Smooth muscle cell of the brain vasculature (primary cell): ENCODE measurements at regions not wholly inside any gene's neighbourhood (a gene's known extent, or its start where the extent isn't known, plus 50 kb on each side); places are given as distances from the start of the nearest gene placed in this dataset.
"Not testable (repeated sequence)": the region's sequence is repeated elsewhere in the genome, so short reads cannot be mapped to it uniquely, and the experiment has no call there.

Source experiments
- DNase-seq: peaks from one replicate; pipeline ENCODE4 v3.0.0-alpha.2; 2012; ENCODE audit warnings: low read depth, low spot score

DNA sequence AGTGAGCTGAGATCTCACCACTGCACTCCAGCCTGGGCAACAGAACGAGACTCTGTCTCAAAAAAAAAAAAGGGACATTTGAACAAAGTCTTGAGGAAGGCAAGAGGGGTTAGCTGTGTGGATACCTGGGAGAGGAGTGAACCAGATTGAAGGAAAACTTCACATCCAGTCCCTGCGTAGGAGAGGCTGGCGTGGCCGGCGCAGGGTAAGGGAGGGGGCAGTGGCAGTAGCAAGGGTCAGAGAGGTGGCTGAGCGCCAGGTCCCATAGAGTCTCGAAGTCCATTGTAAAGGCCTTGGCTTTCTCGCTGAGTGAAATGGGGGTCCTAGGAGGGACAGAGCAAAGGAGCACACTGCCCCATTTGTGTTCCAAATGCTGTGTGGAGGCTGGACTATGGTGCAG is 171.8 kb upstream of the WSCD1 start:
- no peak for DNase-seq

DNA sequence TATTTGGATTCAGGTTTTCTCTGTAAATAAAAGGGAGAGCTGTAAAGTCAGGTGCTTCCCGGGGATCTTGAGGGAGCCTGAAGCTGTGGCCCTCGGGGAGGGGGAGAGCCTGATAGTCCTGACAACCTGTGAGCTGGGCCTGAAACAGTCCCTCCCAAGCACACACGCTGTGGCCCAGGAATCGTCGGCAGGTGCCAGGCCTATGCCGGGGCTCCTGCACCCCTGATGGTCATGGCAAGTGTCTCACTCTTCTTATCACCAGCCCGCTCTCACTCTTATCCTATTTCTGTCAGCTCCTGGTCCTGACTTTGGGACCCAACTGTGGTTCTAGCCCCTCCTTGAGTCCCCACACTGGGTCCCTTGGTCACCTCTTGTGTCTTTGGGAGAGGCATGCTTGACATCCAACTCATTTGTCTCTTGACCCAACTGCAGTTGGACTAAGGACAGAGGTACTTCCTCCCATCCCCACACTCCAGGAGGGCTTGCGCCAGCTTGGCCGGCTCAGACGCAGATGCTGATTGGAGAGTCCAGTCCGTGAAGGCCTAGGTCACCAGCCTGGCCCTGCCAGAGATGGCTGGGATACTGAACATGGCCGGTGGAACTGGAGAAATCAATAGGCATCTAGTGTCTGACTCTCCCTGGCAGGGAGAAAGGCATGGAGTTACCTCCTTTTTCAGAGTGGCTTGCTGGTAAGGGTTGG is 170.5 kb upstream of the WSCD1 start:
- DNase-seq = no peak

DNA sequence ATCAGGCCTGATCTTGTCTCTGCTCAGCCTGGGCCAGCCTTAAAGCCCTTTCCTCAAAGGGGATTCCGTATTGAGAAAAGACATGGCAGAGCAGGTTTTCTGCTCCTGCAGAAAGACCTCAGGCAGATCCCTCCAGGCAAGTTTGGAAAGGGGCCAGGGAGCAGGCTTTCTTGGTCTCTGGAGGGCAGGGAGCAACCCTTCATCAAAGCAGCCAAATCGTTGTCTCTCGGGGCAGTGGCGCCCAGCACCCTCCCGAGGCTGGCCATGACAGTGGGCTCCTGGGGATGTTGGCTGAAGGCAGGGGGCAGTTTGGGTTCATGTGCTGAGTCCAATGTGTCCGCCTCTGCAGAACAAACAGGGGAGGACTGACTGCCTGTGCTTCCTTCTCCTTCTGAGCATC is 168.4 kb upstream of the WSCD1 start:
- no peak for DNase-seq

DNA sequence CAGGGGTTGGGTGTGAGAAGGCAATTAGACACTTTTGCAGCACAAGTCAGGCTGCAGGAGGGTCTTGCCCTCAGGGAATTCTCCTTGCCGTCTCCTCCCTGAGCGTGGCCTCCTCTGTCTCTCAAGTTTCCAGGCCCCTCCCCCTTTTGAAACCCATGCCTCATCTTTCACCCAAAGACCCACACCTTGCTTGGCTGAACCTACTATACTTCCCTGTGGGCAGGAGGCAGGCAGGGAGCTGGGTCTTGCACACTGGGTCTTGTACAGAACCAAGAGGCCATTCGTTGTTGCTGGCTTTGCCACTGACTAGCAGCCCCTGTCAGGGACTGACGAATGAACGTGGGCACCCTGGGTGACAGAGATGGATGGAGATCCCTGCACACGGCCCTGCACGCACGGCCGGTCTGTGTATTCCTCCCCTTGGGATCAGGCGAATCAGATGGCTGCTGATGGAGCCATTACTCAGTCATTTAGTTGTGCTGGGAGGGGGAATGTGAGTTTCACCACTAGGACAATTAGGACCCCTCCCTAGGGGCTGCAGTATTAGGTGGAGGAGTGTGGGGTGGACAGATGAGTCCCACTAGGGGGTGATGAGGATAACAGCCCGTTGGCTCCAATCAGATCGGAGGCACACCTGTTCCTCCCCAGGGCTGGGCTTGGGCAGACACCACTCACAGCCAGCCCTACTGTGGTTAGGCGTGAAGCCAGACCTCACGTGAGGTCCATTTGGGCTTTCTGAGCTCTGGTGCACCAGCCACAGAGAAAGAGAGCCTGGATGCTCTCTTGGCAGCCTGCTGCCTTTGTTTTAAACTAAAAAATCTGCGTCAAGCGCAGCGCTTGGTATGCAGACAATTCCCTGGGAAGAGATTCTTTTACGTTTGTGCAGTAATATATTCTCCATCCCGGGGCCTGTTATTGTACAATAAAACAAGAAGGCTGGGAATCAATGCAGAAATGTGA is 167.7 kb upstream of the WSCD1 start:
- DNase-seq = no peak

DNA sequence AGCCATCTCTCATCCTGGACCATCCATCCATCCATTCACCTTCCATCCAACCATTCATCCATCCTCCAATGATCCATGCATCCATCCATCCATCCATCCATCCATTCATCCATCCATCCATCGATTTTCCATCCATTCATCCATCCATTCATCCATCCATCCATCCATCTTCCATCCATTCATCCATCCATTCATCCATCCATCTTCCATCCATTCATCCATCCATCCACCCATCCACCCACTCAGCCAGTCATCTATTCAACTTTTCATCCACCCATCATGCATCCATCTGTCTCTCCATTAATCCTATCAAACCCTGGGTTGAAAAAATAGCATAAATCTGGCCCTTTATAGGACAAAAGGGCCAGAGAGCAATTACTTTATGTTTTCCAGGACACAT is 158.3 kb upstream of the WSCD1 start:
- no peak for DNase-seq

DNA sequence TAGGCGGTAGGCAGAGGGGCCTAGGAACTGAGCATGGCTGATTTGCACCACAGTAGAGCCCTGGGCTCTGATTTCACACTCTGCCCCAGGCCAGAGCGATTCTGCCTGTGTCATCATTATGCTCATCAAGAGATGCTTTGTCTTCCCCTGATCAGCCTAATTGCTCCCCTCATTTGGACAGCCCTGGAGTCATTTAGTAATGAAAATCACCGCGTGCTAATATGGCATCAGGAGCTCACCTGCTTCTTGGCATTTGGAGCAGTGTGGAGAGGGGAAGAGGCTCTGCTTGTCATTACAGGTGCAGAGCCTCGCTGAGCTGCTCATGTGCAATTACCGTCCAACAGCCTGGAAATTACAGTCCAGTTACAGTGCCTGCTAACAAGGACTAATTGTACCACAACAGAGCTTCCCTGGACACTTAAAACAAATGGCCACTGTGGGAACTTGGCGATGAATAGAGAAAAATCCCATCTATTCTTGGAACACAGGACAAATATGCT is 157.1 kb upstream of the WSCD1 start:
- no peak for DNase-seq

DNA sequence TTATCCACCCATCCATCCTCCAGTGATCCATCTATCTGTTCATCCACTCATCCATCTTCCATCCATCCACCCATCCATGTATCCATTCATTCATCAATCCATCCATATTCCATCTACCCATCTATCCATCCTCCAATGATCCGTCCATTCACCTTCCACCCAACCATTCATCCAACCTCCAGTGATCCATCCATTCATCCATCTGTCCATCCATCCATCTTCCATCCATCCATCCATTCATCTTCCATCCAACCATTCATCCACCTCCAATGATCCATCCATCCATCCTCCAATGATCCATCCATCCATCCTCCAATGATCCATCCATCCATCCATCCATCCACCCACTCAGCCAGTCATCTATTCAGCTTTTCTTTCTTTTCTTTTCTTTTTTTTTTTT is 156.5 kb upstream of the WSCD1 start:
- no peak for DNase-seq

DNA sequence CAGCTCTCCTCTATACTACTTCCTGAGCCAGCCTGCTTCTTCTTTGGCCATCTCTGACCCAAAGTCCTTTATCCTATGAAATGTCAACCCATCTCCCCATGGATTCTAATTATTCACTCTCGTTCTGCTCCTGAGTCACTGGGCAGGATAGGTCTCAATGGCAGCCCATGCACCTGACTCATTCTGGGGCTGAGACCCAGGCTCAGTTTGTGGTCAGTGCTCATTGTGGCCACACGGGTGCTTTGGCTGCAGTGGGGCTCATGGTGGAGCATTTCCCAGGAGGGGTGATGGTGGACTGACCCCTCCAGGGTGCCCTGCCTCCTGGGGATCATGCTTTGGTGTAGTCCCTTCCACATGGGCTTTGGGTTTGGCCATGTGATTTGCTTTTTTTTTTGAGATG is 154.8 kb upstream of the WSCD1 start:
- DNase-seq = no peak

DNA sequence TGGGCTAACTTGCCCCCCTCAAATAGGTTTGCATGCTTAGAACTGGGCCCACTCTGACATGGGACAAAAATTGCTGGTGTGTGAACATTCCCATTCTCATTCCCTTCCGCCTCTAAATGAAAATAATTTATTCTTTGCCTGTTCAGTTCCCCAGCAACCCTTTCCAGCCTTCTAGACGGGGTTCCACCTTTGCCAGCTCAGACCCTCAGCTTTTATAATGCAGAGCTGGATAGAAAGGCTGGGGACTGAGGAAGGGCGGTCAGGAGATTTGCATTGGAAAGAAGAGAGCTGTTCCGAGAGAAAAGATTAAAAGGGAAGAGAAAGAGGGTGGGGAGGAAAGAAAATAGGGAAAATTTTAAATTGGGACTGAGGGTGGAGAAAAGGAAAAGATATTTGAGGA is 151.1 kb upstream of the WSCD1 start:
- DNase-seq = no peak

DNA sequence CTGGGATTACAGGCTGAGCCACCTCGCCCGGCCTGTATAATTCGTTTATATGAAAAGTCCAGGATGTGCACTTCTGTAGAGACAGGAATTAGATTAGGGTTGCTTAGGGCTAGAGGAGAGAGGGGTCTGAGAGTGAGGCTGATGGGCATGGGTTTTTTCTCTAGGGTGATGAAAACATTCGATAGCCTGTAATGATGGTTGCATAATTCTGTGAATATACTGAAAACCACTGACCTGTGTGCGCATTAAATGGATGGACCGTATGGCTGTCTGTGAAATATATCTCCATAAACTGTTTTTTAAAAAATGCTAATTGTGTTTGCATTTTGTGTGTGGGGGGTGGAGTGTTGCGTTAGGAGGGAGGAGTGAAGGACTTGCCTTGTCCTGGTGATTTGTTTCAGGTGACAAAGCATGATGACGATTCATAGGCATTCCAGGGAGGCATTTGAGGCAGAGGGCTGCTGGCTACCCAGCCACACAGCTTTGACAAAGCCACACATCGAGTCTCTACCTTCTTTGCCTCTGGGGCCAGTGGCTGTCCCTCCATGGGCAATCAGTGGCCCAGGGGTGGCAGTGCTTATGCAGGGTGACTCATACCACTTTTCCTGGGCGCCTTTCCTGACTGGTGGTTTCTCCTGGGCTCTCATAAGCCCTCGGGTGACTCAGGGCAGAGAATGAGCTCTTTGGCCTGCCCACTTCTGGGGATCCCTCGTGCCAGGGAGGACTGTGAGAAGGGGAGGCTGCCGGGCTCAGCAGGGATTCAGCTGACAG is 148.5 kb upstream of the WSCD1 start:
- DNase-seq = no peak

DNA sequence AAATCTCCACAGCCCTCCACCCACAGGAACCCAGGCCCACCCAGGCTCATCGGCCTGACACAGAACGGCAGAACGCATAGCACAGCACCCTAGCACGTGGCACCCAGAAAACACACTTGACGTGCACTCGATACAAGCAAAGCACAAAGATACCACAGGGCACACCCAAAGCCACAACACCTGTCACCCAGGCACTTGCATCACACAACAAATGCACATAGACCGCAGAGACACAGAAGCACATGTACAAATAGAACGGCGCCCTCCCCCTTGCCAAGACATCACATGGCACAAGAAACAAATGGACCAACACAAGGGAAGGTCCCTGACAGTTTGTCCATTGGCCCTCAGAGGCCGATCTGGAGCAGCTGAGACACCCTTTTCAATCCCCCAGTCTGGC is 147.7 kb upstream of the WSCD1 start:
- no peak for DNase-seq

DNA sequence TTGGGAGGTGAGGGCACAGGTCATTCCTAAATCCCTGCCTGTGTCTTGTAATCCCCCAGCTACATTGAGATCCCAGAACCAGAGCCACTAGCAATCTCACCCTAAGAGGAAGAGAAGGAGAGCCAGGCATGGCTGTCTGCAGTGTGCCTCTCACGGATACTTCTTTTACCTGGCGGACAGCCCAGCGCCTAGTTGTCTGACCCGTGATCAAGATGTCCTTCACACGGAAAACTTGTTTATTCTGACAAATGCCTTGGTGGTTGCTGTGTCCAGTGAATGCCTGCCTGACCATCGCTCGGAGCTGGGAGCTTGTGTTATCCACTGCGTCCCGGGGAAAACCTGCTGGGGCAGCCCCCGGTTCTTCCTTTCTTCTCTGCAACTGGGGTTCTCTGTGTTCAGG is 140.5 kb upstream of the WSCD1 start:
- DNase-seq = no peak

DNA sequence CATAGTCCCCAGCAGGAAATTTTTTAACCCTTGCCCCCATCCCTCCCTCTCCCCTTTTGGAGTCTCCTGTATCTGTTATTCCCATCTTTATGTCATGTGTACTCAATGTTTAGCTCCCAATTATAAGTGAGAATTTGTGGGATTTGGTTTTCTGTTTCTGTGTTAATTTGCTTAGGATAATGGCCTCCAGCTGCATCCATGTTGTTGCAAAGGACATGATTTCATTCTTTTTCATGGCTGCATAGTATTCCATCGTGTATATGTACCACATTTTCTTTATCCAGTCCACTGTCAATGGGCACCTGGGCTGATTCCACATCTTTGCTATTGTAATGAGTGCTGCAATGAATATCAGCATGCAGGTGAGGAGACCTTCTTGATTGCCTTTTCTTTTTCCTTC is 139.6 kb upstream of the WSCD1 start:
- not testable (repeated sequence) for DNase-seq

DNA sequence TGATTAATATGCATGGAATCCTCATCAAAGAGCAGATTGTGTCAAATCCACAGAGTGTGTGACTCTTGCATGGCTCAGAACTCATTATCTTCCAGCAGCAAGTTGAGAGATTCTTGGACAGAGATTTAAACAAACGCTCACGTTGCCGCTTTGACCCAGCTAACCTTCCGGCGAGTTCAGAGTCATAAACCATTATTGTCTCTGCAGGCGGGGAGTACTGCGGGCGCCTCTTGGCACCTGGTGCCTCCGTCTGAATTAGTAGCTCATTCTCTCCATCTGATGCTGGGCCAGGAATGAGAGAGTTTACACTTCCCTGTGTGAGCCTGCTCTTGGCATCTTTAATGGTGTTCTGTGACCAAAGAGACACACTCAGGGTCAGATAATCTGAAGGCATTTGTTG is 138.6 kb upstream of the WSCD1 start:
- DNase-seq = no peak

DNA sequence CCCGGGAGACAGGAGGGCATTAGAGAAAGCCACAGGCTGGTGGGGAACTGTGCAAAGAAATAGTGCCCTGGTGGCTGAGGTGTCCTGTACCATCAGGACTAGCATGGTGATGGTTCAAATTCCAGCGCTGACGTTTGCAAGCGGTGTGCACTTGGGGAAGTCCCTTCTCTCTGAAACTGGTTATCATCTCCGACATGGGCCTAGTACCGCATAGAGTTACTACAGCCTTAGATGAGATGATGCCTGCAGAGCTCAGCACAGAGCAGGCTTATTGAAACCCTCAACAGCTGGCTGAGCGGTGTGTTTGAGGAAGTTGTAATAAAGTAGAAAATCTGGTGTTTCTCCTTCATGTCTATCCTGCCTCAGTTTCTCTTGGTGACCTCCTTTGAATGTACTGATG is 136.7 kb upstream of the WSCD1 start:
- no peak for DNase-seq

DNA sequence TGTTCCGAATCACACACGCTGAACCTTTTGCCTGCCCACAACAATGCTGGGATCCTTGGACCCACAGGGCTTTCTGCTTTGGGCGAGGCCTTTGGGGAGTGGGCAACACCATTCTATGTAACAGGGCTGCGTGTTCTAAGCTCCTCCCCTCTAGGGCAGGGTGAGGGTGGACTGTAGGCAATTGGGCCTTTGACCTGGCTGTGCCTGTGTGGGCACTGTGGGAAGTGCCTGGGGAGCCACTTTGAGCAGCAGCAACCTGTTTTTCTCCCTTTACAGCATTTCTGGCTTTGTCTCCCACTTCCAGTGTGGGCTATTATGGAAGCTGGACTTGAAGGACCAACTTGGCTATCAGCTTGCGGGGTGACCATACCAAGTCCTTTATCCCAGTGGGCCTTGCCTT is 128.9 kb upstream of the WSCD1 start:
- DNase-seq = no peak

DNA sequence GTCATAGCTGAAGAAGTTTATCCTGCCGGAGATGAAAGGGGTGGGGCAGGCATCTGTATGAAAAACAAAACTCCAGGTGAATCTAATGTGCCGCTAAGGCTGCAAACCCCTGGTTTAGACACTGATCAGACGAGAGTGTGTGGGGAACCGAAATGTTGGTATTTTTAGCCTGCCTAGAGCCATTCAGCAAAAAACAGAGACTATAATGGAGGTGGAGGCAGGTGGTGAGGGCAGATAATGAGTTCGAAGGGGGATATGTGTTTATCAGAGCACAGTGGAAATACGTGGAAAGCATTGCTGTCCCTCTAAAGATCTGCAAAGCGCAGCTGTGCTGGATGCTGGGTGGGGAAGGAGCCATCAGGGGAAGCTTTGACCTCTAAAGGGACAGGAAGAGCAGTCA is 127.5 kb upstream of the WSCD1 start:
- DNase-seq = no peak

DNA sequence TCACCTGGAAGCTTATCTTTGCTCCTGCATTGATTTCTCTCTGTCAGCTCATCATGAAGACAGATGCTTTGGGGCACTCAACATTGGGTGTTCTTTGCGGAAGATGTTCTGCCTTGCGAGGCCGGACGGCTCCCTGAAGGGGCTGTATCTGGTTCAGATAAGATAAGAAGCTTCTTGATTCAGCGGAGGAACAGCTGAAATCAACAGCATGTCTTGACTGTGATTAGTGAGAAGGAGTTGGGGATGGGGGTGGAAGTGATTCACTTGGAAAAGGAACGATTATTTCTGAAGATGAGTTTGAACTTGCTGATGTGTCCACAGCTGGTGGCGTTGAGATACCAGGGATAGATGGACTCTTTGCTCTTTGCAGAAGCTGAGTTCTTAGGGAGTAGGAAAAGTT is 126.9 kb upstream of the WSCD1 start:
- no peak for DNase-seq

DNA sequence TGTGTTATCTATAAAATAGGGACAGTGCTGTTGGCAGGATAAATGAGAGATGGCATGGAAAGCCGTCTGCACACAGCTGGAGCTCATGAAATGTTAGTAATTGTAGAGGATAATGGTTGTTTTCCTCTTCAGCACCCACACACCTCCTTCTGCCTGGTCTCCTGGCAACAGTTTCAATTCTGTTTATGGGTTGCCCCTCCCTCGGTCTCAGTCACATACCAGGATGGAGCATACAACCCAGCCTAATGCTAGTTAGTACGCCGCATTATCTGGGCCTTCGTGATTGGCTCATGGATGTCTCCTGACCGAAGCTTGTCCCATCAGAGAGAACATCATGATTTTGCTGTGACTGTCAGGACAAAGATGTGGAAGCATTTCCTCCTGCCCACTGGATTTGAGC is 126.2 kb upstream of the WSCD1 start:
- no peak for DNase-seq

DNA sequence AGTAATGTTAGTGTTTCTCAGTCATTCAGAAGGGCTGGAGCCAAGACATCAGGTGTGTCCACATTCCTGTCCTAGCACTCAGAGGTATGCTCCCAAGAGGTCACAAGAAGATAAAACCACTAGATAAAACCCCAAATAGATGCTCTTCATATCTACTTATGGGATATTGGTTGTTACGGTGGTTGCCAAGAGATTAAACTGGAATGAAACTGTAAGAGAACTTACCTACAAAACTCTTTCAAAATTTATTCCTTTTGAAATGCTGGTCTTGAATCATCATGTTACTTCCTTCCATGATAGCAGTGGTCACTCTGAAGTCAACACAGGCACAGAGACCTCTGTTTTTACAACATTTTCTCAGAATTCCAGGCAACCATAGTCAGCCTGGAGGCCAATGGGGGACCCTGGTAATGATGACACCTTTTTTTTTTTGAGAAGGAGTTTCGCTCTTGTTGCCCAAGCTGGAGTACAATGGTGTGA is 122.4 kb upstream of the WSCD1 start:
- DNase-seq = no peak

DNA sequence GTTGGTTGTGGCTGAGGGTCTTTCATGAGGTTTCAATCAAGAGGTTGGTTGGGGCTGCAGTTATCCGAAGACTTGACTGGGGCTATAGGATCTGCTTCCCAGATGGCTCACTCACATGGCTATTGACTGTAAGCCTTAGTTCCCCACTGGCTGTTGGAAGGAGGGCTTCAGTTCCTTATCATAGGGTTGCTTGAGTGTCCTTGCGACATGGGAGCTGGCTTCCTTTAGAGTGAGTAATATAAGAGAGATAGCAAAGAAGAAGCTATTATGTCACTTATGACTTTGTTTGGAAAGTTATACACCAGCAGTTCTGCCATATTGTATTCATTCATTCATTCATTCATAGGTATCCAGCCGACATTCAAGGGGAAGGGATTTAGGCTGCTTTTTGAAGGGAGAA is 121.4 kb upstream of the WSCD1 start:
- no peak for DNase-seq

DNA sequence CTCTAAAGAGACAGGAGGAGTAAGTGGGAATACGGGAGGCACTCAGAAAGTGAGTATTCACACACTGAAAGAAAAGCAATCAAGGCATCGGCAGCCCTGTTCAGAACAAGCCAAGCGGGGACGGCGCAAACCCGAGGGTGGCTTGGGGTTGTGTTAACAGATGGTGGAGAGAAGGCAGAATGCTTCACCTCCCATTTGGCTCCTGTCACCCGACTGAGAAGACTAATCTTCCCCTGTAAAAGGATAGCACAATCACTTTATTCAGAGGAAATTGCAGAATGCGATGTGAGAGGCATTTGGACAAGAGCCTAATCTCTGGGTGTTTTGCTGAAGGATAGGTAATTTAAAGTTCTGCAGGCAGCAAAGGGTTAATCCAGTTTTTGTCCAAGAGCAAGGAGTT is 119.3 kb upstream of the WSCD1 start:
- DNase-seq = no peak
